HG03460 (cell line): ENCODE measurements at regions not wholly inside any gene's neighbourhood (a gene's known extent, or its start where the extent isn't known, plus 50 kb on each side); places are given as distances from the start of the nearest gene placed in this dataset.
"Not testable (repeated sequence)": the region's sequence is repeated elsewhere in the genome, so short reads cannot be mapped to it uniquely, and the experiment has no call there.

ENCODE experiments used
- ATAC-seq: cut with Tn5 transposase; IDR thresholded peaks from one replicate; pipeline ENCODE4 v1.9.1; 2021; ENCODE audit not compliant: unreplicated experiment

- no peak for ATAC-seq
Measured at GRCh38 chr1:58966917-58967740, 183.3 kb upstream of the JUN start.

- peak; percentile 87 for ATAC-seq
Measured at GRCh38 chr1:58968360-58968952, 184.6 kb upstream of the JUN start.

GRCh38 chr1:58969176-58969575, 185.3 kb upstream of the JUN start:
- ATAC-seq: not testable (repeated sequence)

- no peak for ATAC-seq
Measured at GRCh38 chr1:58971629-58972140, 187.8 kb upstream of the JUN start.

- no peak for ATAC-seq
Measured at GRCh38 chr1:58975888-58976287, 192.0 kb upstream of the JUN start.

GRCh38 chr1:58976294-58976693, 192.4 kb upstream of the JUN start:
- ATAC-seq: no peak

GRCh38 chr1:58977598-58977997, 193.8 kb upstream of the JUN start:
- ATAC-seq: no peak

- ATAC-seq: no peak
Measured at GRCh38 chr1:58978096-58978495, 194.2 kb upstream of the JUN start.

- no peak for ATAC-seq
Measured at GRCh38 chr1:58979086-58979485, 195.2 kb upstream of the JUN start.

- no peak for ATAC-seq
Measured at GRCh38 chr1:58979677-58980076, 195.8 kb upstream of the JUN start.

- ATAC-seq: no peak
Measured at GRCh38 chr1:58981392-58981791, 197.5 kb upstream of the JUN start.

- ATAC-seq: no peak
Measured at GRCh38 chr1:58982259-58982998, 198.6 kb upstream of the JUN start.

GRCh38 chr1:58983162-58983561, 199.3 kb upstream of the JUN start:
- no peak for ATAC-seq

GRCh38 chr1:58983633-58984245, 199.9 kb upstream of the JUN start:
- ATAC-seq: no peak

GRCh38 chr1:58986996-58987767, 203.3 kb upstream of the JUN start:
- no peak for ATAC-seq

GRCh38 chr1:58988752-58989151, 204.9 kb upstream of the JUN start:
- no peak for ATAC-seq

GRCh38 chr1:58989845-58990244, 206.0 kb upstream of the JUN start:
- no peak for ATAC-seq

- no peak for ATAC-seq
Measured at GRCh38 chr1:58991305-58991704, 207.5 kb upstream of the JUN start.

GRCh38 chr1:58992643-58993042, 208.8 kb upstream of the JUN start:
- ATAC-seq: no peak

GRCh38 chr1:58993403-58993802, 209.6 kb upstream of the JUN start:
- ATAC-seq: no peak

- ATAC-seq: no peak
Measured at GRCh38 chr1:58994664-58995063, 210.8 kb upstream of the JUN start.
